Cardiac fibroblast (primary cell): ENCODE measurements at regions not wholly inside any gene's neighbourhood (a gene's known extent, or its start where the extent isn't known, plus 50 kb on each side); places are given as distances from the start of the nearest gene placed in this dataset.

Experiments
- DNase-seq, 2 donors: peaks; one replicate each; pipeline versions ENCODE4 v3.0.0 to v3.0.0-alpha.2; 2010; ENCODE audit warnings: low read depth in 2 of 2
- H3K4me3 ChIP-seq, 2 donors: replicated peaks in 1 of 2; 1 replicate in 1 of 2; 2 replicates in 1 of 2; pipeline ENCODE4 v1.5.1; 2011; ENCODE audit warnings: low read depth in 2 of 2, low read length in 2 of 2, mild to moderate bottlenecking in 2 of 2, moderate library complexity in 1 of 2
- TF ChIP-seq, protein P1 (sequence below): IDR thresholded peaks from one replicate; pipeline ENCODE4 v1.5.1; 2011; ENCODE audit warnings: low read depth, mild to moderate bottlenecking, low read length, inconsistent platforms

DNA sequence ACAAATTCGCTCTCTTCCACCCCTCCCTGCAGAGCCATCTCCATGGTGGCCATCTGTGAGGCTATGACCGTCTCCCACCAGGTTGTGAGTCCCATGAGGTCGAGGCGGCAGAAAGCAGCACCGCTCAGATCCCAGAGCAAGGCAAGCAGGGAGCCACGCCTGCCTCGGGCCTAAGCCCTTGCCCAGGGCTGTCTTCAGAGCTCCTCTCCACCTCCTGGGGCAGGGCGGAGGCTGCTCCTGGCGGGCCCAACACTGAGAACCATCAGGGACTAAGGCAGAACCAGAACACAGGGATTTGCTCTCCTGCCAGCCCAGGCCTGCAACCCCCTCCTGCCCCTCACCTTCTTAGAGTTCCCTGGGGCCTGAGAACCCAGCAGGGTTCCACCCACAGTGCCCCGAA lies 80.9 kb upstream of the WNT11 start:
- no peak for DNase-seq
- no peak overlapping the region for H3K4me3 ChIP-seq
- TF ChIP-seq, protein P1, sequence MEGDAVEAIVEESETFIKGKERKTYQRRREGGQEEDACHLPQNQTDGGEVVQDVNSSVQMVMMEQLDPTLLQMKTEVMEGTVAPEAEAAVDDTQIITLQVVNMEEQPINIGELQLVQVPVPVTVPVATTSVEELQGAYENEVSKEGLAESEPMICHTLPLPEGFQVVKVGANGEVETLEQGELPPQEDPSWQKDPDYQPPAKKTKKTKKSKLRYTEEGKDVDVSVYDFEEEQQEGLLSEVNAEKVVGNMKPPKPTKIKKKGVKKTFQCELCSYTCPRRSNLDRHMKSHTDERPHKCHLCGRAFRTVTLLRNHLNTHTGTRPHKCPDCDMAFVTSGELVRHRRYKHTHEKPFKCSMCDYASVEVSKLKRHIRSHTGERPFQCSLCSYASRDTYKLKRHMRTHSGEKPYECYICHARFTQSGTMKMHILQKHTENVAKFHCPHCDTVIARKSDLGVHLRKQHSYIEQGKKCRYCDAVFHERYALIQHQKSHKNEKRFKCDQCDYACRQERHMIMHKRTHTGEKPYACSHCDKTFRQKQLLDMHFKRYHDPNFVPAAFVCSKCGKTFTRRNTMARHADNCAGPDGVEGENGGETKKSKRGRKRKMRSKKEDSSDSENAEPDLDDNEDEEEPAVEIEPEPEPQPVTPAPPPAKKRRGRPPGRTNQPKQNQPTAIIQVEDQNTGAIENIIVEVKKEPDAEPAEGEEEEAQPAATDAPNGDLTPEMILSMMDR, result no peak

DNA sequence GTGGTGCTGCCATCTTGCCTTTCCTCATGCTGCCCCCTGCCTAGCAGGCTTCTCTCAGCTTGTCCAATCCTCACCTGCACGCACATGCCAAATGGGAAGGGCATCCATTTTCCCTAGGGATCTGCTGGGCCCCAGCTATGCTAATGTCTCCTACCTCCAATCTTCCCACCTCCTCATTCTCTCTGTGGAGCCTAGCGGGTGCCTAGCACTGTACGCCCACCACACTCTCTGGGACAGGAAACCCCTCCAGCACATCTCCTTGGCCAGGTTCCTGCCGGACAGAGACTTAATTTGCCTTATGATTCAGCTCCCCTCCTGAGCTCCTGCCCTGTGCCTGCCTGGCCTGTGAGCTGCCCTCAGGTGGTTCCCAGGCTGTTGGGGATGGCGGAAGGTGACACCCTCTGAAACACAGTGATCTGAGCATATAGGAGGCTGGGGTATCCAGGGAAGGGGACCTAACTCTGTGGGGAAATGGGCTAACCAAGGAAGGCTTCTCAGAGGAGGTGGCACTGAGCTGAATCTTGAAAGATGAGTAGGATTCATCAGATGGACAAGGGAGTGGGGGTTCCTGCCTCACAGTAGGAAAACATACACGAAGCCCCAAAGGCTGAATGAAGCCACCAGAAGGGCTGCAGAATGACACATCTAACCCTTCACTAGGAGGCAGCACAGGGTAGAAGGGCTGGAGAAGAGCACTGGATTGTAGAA lies 79.2 kb upstream of the WNT11 start:
- DNase-seq, result no peak
- TF ChIP-seq, protein P1, result peak; percentile 6
- no peak overlapping the region for H3K4me3 ChIP-seq

DNA sequence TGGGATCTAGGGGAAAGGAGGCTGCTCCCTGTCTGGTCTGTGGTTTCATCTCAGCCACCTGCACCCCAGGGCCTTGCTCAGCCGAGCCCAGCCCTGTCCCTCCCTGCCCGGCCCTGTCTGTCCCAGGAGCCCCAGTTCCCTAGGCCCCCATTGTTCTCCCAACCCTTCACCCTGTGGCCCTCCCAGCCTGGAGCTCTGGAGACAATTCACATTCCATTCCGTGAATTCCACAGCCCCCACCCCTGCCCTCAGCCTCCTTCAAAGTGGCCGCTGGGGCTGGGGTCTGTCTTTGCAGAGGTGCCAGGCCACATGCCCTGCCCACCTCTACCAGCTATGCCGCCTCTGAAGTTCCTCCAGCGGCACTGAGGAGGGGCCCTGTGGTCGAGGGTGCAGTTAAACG lies 77.9 kb upstream of the WNT11 start:
- H3K4me3 ChIP-seq, result no peak overlapping the region
- TF ChIP-seq, protein P1, result no peak
- DNase-seq, result no peak

DNA sequence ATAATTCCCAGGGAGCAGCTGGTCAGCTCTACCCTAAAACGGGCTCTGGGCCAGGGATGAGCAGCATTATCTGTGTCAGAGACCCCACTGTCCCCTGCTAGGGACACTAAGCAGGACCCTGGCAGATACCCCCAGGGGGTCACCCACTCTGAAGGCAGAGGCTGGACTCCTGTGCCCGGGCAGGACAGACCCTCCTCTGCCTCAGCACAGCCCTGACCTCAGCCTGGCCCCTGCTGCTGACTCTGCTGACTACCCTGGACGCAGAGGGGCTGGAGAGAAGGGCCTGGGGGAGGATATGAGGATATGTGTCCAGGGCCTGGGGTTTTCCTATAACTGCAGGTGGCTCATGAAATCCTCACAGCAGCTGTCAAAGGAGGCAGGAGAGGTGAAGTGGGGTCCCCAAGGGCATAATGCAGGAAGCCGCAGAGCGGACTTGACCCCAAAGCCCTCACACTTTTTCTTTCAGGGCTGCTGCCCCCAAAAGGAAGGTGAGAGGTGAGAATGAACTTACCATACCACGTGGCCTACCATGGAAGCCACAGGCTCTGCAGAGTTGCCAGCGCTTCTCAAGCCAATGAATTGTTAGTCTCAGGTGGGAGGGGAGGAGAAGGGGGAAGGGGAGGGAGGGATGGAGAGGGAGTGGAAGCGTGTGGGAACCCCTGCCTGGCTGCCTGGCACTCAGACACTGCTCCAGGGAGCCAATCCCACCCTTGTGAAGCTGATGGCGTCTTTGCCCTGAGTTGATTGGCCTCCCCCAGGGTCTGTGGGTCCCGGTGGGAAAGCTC lies 76.7 kb upstream of the WNT11 start:
- DNase-seq, result no peak
- TF ChIP-seq, protein P1, result no peak
- no peak overlapping the region for H3K4me3 ChIP-seq

DNA sequence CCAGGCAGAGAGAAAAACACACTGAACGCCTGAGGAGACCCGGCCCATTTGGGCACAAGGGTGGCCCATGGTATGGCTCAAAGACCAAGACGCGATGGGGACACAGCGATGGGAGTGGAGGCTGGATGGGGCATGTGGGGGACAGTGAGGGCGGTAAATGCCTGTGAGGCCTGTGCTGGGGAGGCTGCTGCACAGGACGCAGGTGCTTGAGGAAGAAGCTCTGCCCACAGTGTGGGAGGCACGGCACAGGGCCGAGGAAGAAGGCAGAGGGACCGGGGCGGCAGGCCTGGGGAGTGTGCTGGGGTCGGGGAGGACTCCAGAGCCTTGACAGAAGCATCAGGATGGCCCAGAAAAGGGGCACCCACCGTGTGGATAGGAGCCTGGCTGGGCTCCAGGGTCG lies 75.9 kb upstream of the WNT11 start:
- H3K4me3 ChIP-seq, result no peak overlapping the region
- DNase-seq, result no peak
- TF ChIP-seq, protein P1, result no peak

DNA sequence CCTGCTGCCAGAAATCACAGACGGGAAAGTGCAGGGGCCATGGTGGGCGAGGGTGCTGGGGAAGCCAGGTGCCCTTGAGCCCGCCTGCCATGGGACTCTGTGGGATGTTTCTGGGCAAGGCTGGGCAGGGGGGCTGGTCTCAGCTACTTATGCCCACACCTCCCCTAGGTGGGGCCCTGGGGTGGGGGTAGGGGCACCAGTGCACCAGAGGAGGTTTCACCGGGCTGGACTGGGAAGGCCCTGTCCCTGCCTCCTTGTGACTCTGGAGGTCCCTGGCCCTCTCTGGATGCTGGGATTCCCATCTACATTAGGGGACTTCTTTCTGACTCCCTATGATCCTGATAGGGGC lies 75.2 kb upstream of the WNT11 start:
- TF ChIP-seq, protein P1, result no peak
- H3K4me3 ChIP-seq, result no peak overlapping the region
- DNase-seq, result no peak
